GM12892 (cell line): ENCODE measurements at regions not wholly inside any gene's neighbourhood (a gene's known extent, or its start where the extent isn't known, plus 50 kb on each side); places are given as distances from the start of the nearest gene placed in this dataset.

Experiments used
- POLR2A ChIP-seq: IDR thresholded peaks from 2 replicates; pipeline ENCODE4 v1.6.1; 2011; ENCODE audit warnings: low read depth, low read length, control low read depth
- POLR2AphosphoS5 ChIP-seq: IDR thresholded peaks from 2 replicates; pipeline ENCODE4 v1.6.1; 2011; ENCODE audit warnings: low read depth, low read length, control low read depth

DNA sequence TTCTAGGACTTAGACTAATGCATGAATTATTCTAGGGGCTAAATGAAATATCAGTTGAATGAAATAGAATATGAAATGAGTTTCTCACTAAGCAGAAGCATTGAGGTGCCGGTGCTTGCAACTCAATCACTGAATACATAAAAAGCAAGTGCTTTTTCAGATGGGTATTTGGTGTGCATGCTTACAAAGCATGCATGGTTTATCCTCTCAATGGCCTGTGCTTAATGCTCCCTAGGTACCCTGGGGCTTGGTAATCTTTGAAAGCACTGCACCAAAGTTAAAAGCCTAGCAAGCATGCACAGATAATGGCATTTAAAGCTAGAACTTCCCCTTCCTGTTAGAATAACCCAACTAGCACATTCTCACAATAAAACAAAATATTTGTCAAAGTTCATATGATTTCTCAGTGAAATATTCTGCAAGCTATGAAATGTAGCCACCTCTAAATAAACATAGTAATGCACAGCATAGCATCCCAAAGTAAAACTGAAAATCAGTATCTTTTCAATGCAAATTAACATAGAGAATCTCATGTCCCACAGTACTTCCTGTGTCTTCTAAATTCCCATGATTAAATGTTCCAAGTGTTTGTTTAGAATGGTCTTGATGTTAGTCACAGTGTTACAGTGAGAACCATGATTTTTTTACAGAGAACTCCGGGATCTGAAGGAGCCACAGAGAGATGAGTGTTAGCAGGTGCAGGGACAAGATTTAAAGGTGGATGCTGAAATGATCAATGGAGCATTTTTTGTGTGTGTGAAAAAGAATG, 143.4 kb upstream of the CDH6 start:
- TF ChIP-seq POLR2A (no peak), POLR2AphosphoS5 (no peak)
